ENCODE measurements at regions not wholly inside any gene's neighbourhood (a gene's known extent, or its start where the extent isn't known, plus 50 kb on each side); places are given as distances from the start of the nearest gene placed in this dataset.

GRCh38 chr10:44118500-44118899, 266.4 kb downstream of the CXCL12 start:
- H3K79me2 ChIP-seq (ENCODE audit: low read depth), result no peaks in the 10 kb centered on the region
- no peak overlapping the region for H2AFZ ChIP-seq
- ChIA-PET CTCF (no interaction called here), POLR2A (ENCODE audit: unreplicated experiment) (no interaction called here)
- H3K9me2 ChIP-seq (ENCODE audit: insufficient read depth), result no peaks in the 10 kb centered on the region
- H3K9me3 ChIP-seq (ENCODE audit: insufficient read depth, low read depth), result no peaks in the 10 kb centered on the region
- H3K4me2 ChIP-seq, result no peak overlapping the region
- H3K36me3 ChIP-seq (ENCODE audit: low read depth), result no peaks in the 10 kb centered on the region
- no peaks in the 10 kb centered on the region for H3F3A ChIP-seq (ENCODE audit: insufficient read depth, low read depth)
- no peak overlapping the region for H3K4me3 ChIP-seq
- TF ChIP-seq EZH2 (IDR thresholded peaks at IDR 0.05; ENCODE audit: low read depth), result no peak
- TF ChIP-seq CTCF (conservative IDR thresholded peaks at IDR 0.05), result no peak
- H3K27me3 ChIP-seq (ENCODE audit: insufficient read depth, low read depth), result no peaks in the 10 kb centered on the region
- H3K27ac ChIP-seq, result no peak overlapping the region
- DNase-seq, result no peak
- H4K20me1 ChIP-seq (ENCODE audit: insufficient read depth), result no peaks in the 10 kb centered on the region
- intact Hi-C loops (cut with micrococcal nuclease; ENCODE audit: unreplicated experiment), result no loop called here
- H3K4me1 ChIP-seq (replicated peaks; ENCODE audit: insufficient read depth), result no peaks in the 10 kb centered on the region
- no TSS peak for BruUV-seq (replicated peaks)

GRCh38 chr10:44116474-44116873, 268.4 kb downstream of the CXCL12 start:
- DNase-seq, result no peak
- no peak overlapping the region for H3K4me2 ChIP-seq
- H3K4me3 ChIP-seq, result no peak overlapping the region
- H2AFZ ChIP-seq, result no peak overlapping the region
- POLR2A ChIA-PET (ENCODE audit: unreplicated experiment), result no interaction called here
- no peaks in the 10 kb centered on the region for H3K9me3 ChIP-seq (ENCODE audit: insufficient read depth, low read depth)
- H4K20me1 ChIP-seq (ENCODE audit: insufficient read depth), result no peaks in the 10 kb centered on the region
- CTCF ChIA-PET, result no interaction called here
- intact Hi-C loops (cut with micrococcal nuclease; ENCODE audit: unreplicated experiment), result no loop called here
- H3F3A ChIP-seq (ENCODE audit: insufficient read depth, low read depth), result no peaks in the 10 kb centered on the region
- no peak overlapping the region for H3K27ac ChIP-seq
- H3K36me3 ChIP-seq (ENCODE audit: low read depth), result no peaks in the 10 kb centered on the region
- no TSS peak for BruUV-seq (replicated peaks)
- TF ChIP-seq CTCF (conservative IDR thresholded peaks at IDR 0.05) (no peak), EZH2 (IDR thresholded peaks at IDR 0.05; ENCODE audit: low read depth) (no peak)
- no peaks in the 10 kb centered on the region for H3K9me2 ChIP-seq (ENCODE audit: insufficient read depth)
- no peaks in the 10 kb centered on the region for H3K27me3 ChIP-seq (ENCODE audit: insufficient read depth, low read depth)
- no peaks in the 10 kb centered on the region for H3K79me2 ChIP-seq (ENCODE audit: low read depth)
- H3K4me1 ChIP-seq (replicated peaks; ENCODE audit: insufficient read depth), result no peaks in the 10 kb centered on the region

- Histone ChIP-seq H4K20me1 (ENCODE audit: insufficient read depth) (no peaks in the 10 kb centered on the region), H3K79me2 (ENCODE audit: low read depth) (no peaks in the 10 kb centered on the region), H3K36me3 (ENCODE audit: low read depth) (no peaks in the 10 kb centered on the region), H3K9me3 (ENCODE audit: insufficient read depth, low read depth) (no peaks in the 10 kb centered on the region), H3K27ac (no peak overlapping the region), H3F3A (ENCODE audit: insufficient read depth, low read depth) (no peaks in the 10 kb centered on the region), H3K9me2 (ENCODE audit: insufficient read depth) (no peaks in the 10 kb centered on the region), H3K27me3 (ENCODE audit: insufficient read depth, low read depth) (no peaks in the 10 kb centered on the region), H2AFZ (no peak overlapping the region), H3K4me3 (no peak overlapping the region), H3K4me2 (no peak overlapping the region), H3K4me1 (replicated peaks; ENCODE audit: insufficient read depth) (no peaks in the 10 kb centered on the region)
- intact Hi-C loops (cut with micrococcal nuclease; ENCODE audit: unreplicated experiment), result no loop called here
- ChIA-PET CTCF (no interaction called here), POLR2A (ENCODE audit: unreplicated experiment) (no interaction called here)
- TF ChIP-seq CTCF (conservative IDR thresholded peaks at IDR 0.05) (no peak), EZH2 (IDR thresholded peaks at IDR 0.05; ENCODE audit: low read depth) (no peak)
- BruUV-seq (replicated peaks), result no TSS peak
- DNase-seq, result no peak
Observed at GRCh38 chr10:44115516-44115915, 269.4 kb downstream of the CXCL12 start.

All from PC-9 (cell line).